ENCODE measurements at regions not wholly inside any gene's neighbourhood (a gene's known extent, or its start where the extent isn't known, plus 50 kb on each side); places are given as distances from the start of the nearest gene placed in this dataset.

DNA sequence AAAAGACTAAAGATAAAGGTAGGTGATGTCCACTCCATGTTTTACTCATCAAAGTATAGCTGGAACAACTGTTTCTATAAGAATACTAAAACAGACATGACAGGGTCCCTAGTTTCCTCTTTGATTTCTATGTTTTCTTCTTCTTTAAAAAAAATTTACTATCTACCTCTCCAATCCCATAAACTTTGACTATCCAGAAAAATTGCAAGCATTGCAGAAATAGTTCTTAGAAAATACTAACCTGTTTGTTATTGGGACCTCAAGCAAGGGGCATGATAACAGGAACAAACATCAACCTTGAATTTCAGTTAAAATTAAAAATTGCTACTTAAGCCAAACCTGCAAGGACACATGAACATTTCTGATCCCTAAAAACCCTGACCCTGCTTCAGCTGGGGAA lies 1226.5 kb downstream of the C4orf33 start:
- TF ChIP-seq EP300 (conservative IDR thresholded peaks at IDR 0.05; ENCODE audit: poor library complexity, severe bottlenecking), result no peak
- no peak for TF ChIP-seq MXI1 (conservative IDR thresholded peaks at IDR 0.05; ENCODE audit: poor library complexity, severe bottlenecking)
- no peak for TF ChIP-seq SMC3 (conservative IDR thresholded peaks at IDR 0.05; ENCODE audit: poor library complexity)
- TF ChIP-seq EZH2 (IDR thresholded peaks at IDR 0.05; ENCODE audit: borderline replicate concordance, insufficient read depth, low read length, poor library complexity, severe bottlenecking), result no peak
- no peak for TF ChIP-seq RAD21 (conservative IDR thresholded peaks at IDR 0.05)
- no peak for TF ChIP-seq TAF1 (IDR thresholded peaks at IDR 0.05; ENCODE audit: low read depth)
- no peak for TF ChIP-seq CTCF (IDR thresholded peaks at IDR 0.05; ENCODE audit: poor library complexity, severe bottlenecking)
- TF ChIP-seq, protein P1, sequence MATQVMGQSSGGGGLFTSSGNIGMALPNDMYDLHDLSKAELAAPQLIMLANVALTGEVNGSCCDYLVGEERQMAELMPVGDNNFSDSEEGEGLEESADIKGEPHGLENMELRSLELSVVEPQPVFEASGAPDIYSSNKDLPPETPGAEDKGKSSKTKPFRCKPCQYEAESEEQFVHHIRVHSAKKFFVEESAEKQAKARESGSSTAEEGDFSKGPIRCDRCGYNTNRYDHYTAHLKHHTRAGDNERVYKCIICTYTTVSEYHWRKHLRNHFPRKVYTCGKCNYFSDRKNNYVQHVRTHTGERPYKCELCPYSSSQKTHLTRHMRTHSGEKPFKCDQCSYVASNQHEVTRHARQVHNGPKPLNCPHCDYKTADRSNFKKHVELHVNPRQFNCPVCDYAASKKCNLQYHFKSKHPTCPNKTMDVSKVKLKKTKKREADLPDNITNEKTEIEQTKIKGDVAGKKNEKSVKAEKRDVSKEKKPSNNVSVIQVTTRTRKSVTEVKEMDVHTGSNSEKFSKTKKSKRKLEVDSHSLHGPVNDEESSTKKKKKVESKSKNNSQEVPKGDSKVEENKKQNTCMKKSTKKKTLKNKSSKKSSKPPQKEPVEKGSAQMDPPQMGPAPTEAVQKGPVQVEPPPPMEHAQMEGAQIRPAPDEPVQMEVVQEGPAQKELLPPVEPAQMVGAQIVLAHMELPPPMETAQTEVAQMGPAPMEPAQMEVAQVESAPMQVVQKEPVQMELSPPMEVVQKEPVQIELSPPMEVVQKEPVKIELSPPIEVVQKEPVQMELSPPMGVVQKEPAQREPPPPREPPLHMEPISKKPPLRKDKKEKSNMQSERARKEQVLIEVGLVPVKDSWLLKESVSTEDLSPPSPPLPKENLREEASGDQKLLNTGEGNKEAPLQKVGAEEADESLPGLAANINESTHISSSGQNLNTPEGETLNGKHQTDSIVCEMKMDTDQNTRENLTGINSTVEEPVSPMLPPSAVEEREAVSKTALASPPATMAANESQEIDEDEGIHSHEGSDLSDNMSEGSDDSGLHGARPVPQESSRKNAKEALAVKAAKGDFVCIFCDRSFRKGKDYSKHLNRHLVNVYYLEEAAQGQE (IDR thresholded peaks at IDR 0.05; ENCODE audit: borderline replicate concordance), result no peak
- no peak for TF ChIP-seq POLR2AphosphoS5 (IDR thresholded peaks at IDR 0.05)
- H4K20me1 ChIP-seq (ENCODE audit: insufficient read depth), result no peaks in the 10 kb centered on the region
- no peaks in the 10 kb centered on the region for H3F3A ChIP-seq (ENCODE audit: insufficient read depth, low read length, poor library complexity, severe bottlenecking)
- no peaks in the 10 kb centered on the region for H3K9me2 ChIP-seq (ENCODE audit: insufficient read depth, low read length)
- no peaks in the 10 kb centered on the region for H3K79me2 ChIP-seq (replicated peaks; ENCODE audit: insufficient read depth, low read length)
- H2AFZ ChIP-seq (ENCODE audit: low read depth, low read length), result no peak overlapping the region
- no peak overlapping the region for H3K27ac ChIP-seq (ENCODE audit: low read length)
- no peak overlapping the region for H3K4me2 ChIP-seq (ENCODE audit: low read length)
- H3K9ac ChIP-seq (ENCODE audit: low read length), result no peak overlapping the region
- no peak overlapping the region for H3K4me3 ChIP-seq (ENCODE audit: low read length)
- H3K36me3 ChIP-seq (ENCODE audit: insufficient read depth, low read length), result no peaks in the 10 kb centered on the region
- H3K9me3 ChIP-seq (ENCODE audit: low read length), result no peaks in the 10 kb centered on the region
- no peaks in the 10 kb centered on the region for H3K27me3 ChIP-seq (ENCODE audit: insufficient read depth, low read depth, low read length)

DNA sequence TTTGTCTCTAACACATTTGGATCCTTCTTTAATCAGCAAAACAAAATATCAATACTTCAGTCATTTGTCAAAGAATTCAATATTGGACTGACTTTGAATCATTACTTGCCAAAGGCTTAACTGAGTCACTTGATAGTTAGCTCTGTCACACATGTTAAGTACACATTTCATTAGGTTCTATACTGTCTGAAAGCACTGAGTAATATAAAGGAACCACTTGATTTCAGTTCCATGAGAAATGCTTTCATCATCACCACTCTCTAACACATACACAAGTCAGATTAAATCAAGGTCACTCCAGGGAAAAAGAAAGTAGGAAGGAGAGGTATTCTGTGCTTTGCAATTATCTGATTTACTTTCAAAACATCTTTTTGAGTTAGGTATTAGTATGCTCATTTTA lies 1233.1 kb downstream of the C4orf33 start:
- H3K27ac ChIP-seq (ENCODE audit: low read length), result no peak overlapping the region
- H3K9me3 ChIP-seq (ENCODE audit: low read length), result no peaks in the 10 kb centered on the region
- no peak overlapping the region for H3K4me2 ChIP-seq (ENCODE audit: low read length)
- no peak overlapping the region for H2AFZ ChIP-seq (ENCODE audit: low read depth, low read length)
- no peaks in the 10 kb centered on the region for H4K20me1 ChIP-seq (ENCODE audit: insufficient read depth)
- no peaks in the 10 kb centered on the region for H3F3A ChIP-seq (ENCODE audit: insufficient read depth, low read length, poor library complexity, severe bottlenecking)
- H3K9me2 ChIP-seq (ENCODE audit: insufficient read depth, low read length), result no peaks in the 10 kb centered on the region
- no peaks in the 10 kb centered on the region for H3K79me2 ChIP-seq (replicated peaks; ENCODE audit: insufficient read depth, low read length)
- no peaks in the 10 kb centered on the region for H3K27me3 ChIP-seq (ENCODE audit: insufficient read depth, low read depth, low read length)
- no peak overlapping the region for H3K9ac ChIP-seq (ENCODE audit: low read length)
- H3K4me3 ChIP-seq (ENCODE audit: low read length), result no peak overlapping the region
- TF ChIP-seq, protein P1 (IDR thresholded peaks at IDR 0.05; ENCODE audit: borderline replicate concordance), result no peak
- TF ChIP-seq RAD21 (conservative IDR thresholded peaks at IDR 0.05) (no peak), MXI1 (conservative IDR thresholded peaks at IDR 0.05; ENCODE audit: poor library complexity, severe bottlenecking) (no peak), TAF1 (IDR thresholded peaks at IDR 0.05; ENCODE audit: low read depth) (no peak), POLR2AphosphoS5 (IDR thresholded peaks at IDR 0.05) (no peak), EZH2 (IDR thresholded peaks at IDR 0.05; ENCODE audit: borderline replicate concordance, insufficient read depth, low read length, poor library complexity, severe bottlenecking) (no peak), SMC3 (conservative IDR thresholded peaks at IDR 0.05; ENCODE audit: poor library complexity) (no peak), EP300 (conservative IDR thresholded peaks at IDR 0.05; ENCODE audit: poor library complexity, severe bottlenecking) (no peak), CTCF (IDR thresholded peaks at IDR 0.05; ENCODE audit: poor library complexity, severe bottlenecking) (no peak)
- no peaks in the 10 kb centered on the region for H3K36me3 ChIP-seq (ENCODE audit: insufficient read depth, low read length)

Data from neural cell (in vitro differentiated cells).